ENCODE measurements at regions not wholly inside any gene's neighbourhood (a gene's known extent, or its start where the extent isn't known, plus 50 kb on each side); places are given as distances from the start of the nearest gene placed in this dataset.

- Histone ChIP-seq H2AFZ (ENCODE audit: low read depth) (no peak overlapping the region), H3K4me3 (IDR thresholded peaks at IDR 0.05; ENCODE audit: insufficient read depth, low read depth, low read length) (no peak overlapping the region), H3K4me2 (no peak overlapping the region), H3K36me3 (ENCODE audit: insufficient read depth) (no peaks in the 10 kb centered on the region), H3K4me1 (ENCODE audit: low read depth, poor library complexity, severe bottlenecking) (no peaks in the 10 kb centered on the region), H3K9ac (no peak overlapping the region), H3K27me3 (ENCODE audit: insufficient read depth, low read depth) (no peaks in the 10 kb centered on the region), H3K27ac (no peak overlapping the region), H4K20me1 (ENCODE audit: insufficient read depth) (no peaks in the 10 kb centered on the region), H3K79me2 (ENCODE audit: insufficient read depth, low read depth) (no peaks in the 10 kb centered on the region)
- TF ChIP-seq CTCF (conservative IDR thresholded peaks at IDR 0.05; ENCODE audit: low read depth, low read length) = no peak
Observed at GRCh38 chr10:85445702-85446101, 920.9 kb downstream of the GRID1 start.

- H2AFZ ChIP-seq (ENCODE audit: low read depth) = no peak overlapping the region
- no peak for TF ChIP-seq CTCF (conservative IDR thresholded peaks at IDR 0.05; ENCODE audit: low read depth, low read length)
- no peaks in the 10 kb centered on the region for H3K36me3 ChIP-seq (ENCODE audit: insufficient read depth)
- H3K27me3 ChIP-seq (ENCODE audit: insufficient read depth, low read depth) = no peaks in the 10 kb centered on the region
- H3K9ac ChIP-seq = no peak overlapping the region
- H4K20me1 ChIP-seq (ENCODE audit: insufficient read depth) = no peaks in the 10 kb centered on the region
- H3K4me3 ChIP-seq (IDR thresholded peaks at IDR 0.05; ENCODE audit: insufficient read depth, low read depth, low read length) = no peak overlapping the region
- no peak overlapping the region for H3K4me2 ChIP-seq
- no peak overlapping the region for H3K27ac ChIP-seq
- H3K4me1 ChIP-seq (ENCODE audit: low read depth, poor library complexity, severe bottlenecking) = no peaks in the 10 kb centered on the region
- no peaks in the 10 kb centered on the region for H3K79me2 ChIP-seq (ENCODE audit: insufficient read depth, low read depth)
Observed at GRCh38 chr10:85446827-85447226, 919.8 kb downstream of the GRID1 start.

GRCh38 chr10:85447690-85448089 lies 918.9 kb downstream of the GRID1 start:
- no peak overlapping the region for H3K4me2 ChIP-seq

GRCh38 chr10:85448716-85449115 lies 917.9 kb downstream of the GRID1 start:
- Histone ChIP-seq H4K20me1 (ENCODE audit: insufficient read depth) (no peaks in the 10 kb centered on the region), H3K9ac (no peak overlapping the region), H3K79me2 (ENCODE audit: insufficient read depth, low read depth) (no peaks in the 10 kb centered on the region), H3K4me2 (no peak overlapping the region), H2AFZ (ENCODE audit: low read depth) (no peak overlapping the region), H3K4me1 (ENCODE audit: low read depth, poor library complexity, severe bottlenecking) (no peaks in the 10 kb centered on the region), H3K27me3 (ENCODE audit: insufficient read depth, low read depth) (no peaks in the 10 kb centered on the region), H3K4me3 (IDR thresholded peaks at IDR 0.05; ENCODE audit: insufficient read depth, low read depth, low read length) (no peak overlapping the region), H3K27ac (no peak overlapping the region), H3K36me3 (ENCODE audit: insufficient read depth) (no peaks in the 10 kb centered on the region)
- TF ChIP-seq CTCF (conservative IDR thresholded peaks at IDR 0.05; ENCODE audit: low read depth, low read length) = no peak

More at GRCh38 chr10:85447690-85448089, 918.9 kb downstream of the GRID1 start:
- no peak overlapping the region for H3K4me3 ChIP-seq (IDR thresholded peaks at IDR 0.05; ENCODE audit: insufficient read depth, low read depth, low read length)
- no peaks in the 10 kb centered on the region for H3K36me3 ChIP-seq (ENCODE audit: insufficient read depth)
- H3K27ac ChIP-seq = no peak overlapping the region
- no peaks in the 10 kb centered on the region for H3K79me2 ChIP-seq (ENCODE audit: insufficient read depth, low read depth)
- no peak overlapping the region for H2AFZ ChIP-seq (ENCODE audit: low read depth)
- TF ChIP-seq CTCF (conservative IDR thresholded peaks at IDR 0.05; ENCODE audit: low read depth, low read length) = no peak
- H3K4me1 ChIP-seq (ENCODE audit: low read depth, poor library complexity, severe bottlenecking) = no peaks in the 10 kb centered on the region
- no peaks in the 10 kb centered on the region for H3K27me3 ChIP-seq (ENCODE audit: insufficient read depth, low read depth)
- H3K9ac ChIP-seq = no peak overlapping the region
- H4K20me1 ChIP-seq (ENCODE audit: insufficient read depth) = no peaks in the 10 kb centered on the region

All from KMS-11 (cell line).